GM12878 (cell line): ENCODE measurements at regions not wholly inside any gene's neighbourhood (a gene's known extent, or its start where the extent isn't known, plus 50 kb on each side); places are given as distances from the start of the nearest gene placed in this dataset.
A peak's percentile ranks its signal among the peaks of the same experiment; 100 is the strongest.

Source experiments
- ATAC-seq: fragments of 200-7000 bp; cut with Tn5 transposase; 3 replicates; pipeline ENCODE4 v1.9.1; 2020; ENCODE audit warnings: mild to moderate bottlenecking, moderate library complexity
- BruUV-seq: library from RNA; stranded (reverse); fragments of 400-500 nt; replicated peaks from 2 replicates; lab custom pipeline; 2021; lab: Mats Ljungman, UMichigan
- CTCF ChIA-PET: fragments of 300-600 bp; sonication (Branson Sonifier 250); formaldehyde crosslinking; extraction: SDS; loops from one replicate; lab custom pipeline; 2021; ENCODE audit warnings: inconsistent platforms; lab: Yijun Ruan, JAX
- POLR2A ChIA-PET: fragments of 350-600 bp; formaldehyde crosslinking; extraction: SDS; loops from one replicate; lab custom pipeline; 2021; ENCODE audit warnings: inconsistent platforms; lab: Charles Lee
- RAD21 ChIA-PET: fragments of 300-600 bp; sonication (Branson Sonifier 250); formaldehyde crosslinking; loops from one replicate; lab custom pipeline; 2023; ENCODE audit warnings: antibody characterized with exemption; ENCODE audit not compliant: unreplicated experiment; lab: Charles Lee
- SMC1A ChIA-PET: fragments of 300-600 bp; sonication (Branson Sonifier 250); formaldehyde crosslinking; loops from one replicate; lab custom pipeline; 2023; ENCODE audit not compliant: unreplicated experiment, uncharacterized antibody; lab: Charles Lee
- DNase-seq: peaks from one replicate; pipeline ENCODE4 v3.0.0-alpha.2; 2011; ENCODE audit warnings: low read depth, low spot score
- FAIRE-seq: peaks from 3 replicates; lab custom pipeline; 2011; peaks lifted over from hg19 to GRCh38; lab: Jason Lieb, UNC
- H2AFZ ChIP-seq: 2 replicates; pipeline ENCODE4 v1.6.0; 2011; ENCODE audit warnings: low read depth, low read length, control low read depth; ENCODE audit not compliant: control insufficient read depth
- H3K27ac ChIP-seq: 2 replicates; pipeline ENCODE4 v1.5.1; 2011; ENCODE audit warnings: control low read depth; ENCODE audit not compliant: control insufficient read depth, insufficient read depth
- H3K27me3 ChIP-seq, 2 experiments: replicated peaks in 1 of 2; 2 replicates each; pipeline versions ENCODE4 v1.6.0 to v1.6.1; 2011; ENCODE audit warnings: low read length in 1 of 2; ENCODE audit not compliant: control insufficient read depth in 2 of 2, insufficient read depth in 2 of 2
- H3K36me3 ChIP-seq, 2 experiments: 2 replicates each; pipeline ENCODE4 v1.5.1; 2011; ENCODE audit warnings: low read length in 1 of 2; ENCODE audit not compliant: control insufficient read depth in 2 of 2, insufficient read depth in 2 of 2
- H3K4me1 ChIP-seq: 2 replicates; pipeline ENCODE4 v1.6.1; 2011; ENCODE audit warnings: mild to moderate bottlenecking, low read length, moderate library complexity, mixed read lengths; ENCODE audit not compliant: control insufficient read depth, insufficient read depth
- H3K4me2 ChIP-seq: 2 replicates; pipeline ENCODE4 v1.6.0; 2011; ENCODE audit warnings: control low read depth; ENCODE audit not compliant: control insufficient read depth, insufficient read depth
- H3K4me3 ChIP-seq: fragments of 200-600 bp; sonication (generic); 2 replicates; pipeline ENCODE4 v1.5.1; 2016
- H3K79me2 ChIP-seq: 2 replicates; pipeline ENCODE4 v1.6.0; 2011; ENCODE audit warnings: low read length; ENCODE audit not compliant: control insufficient read depth, insufficient read depth
- H3K9ac ChIP-seq: 2 replicates; pipeline ENCODE4 v1.8.0; 2011; ENCODE audit warnings: low read length, control low read depth, mixed read lengths; ENCODE audit not compliant: control insufficient read depth, insufficient read depth
- H3K9me3 ChIP-seq: replicated peaks from 3 replicates; pipeline ENCODE4 v1.5.1; 2011; ENCODE audit warnings: mild to moderate bottlenecking, low read length; ENCODE audit not compliant: control insufficient read depth, insufficient read depth
- H4K20me1 ChIP-seq: 2 replicates; pipeline ENCODE4 v1.6.0; 2011; ENCODE audit not compliant: control insufficient read depth, insufficient read depth
- ELK1 ChIP-seq: IDR thresholded peaks from 2 replicates; pipeline ENCODE4 v1.6.1; 2012; ENCODE audit warnings: low read depth, low read length, improper control_type of control experiment
- HDAC2 ChIP-seq: fragments of 200-600 bp; sonication (generic); IDR thresholded peaks from 2 replicates; pipeline ENCODE4 v1.6.1; 2017
- IKZF2 ChIP-seq, 2 experiments: fragments of 450-650 bp; IDR thresholded peaks; 2 replicates each; pipeline ENCODE4 v1.6.1; 2017; ENCODE audit warnings: mild to moderate bottlenecking in 2 of 2, moderate library complexity in 2 of 2
- KLF5 ChIP-seq: fragments of 450-650 bp; IDR thresholded peaks from 2 replicates; pipeline ENCODE4 v1.6.1; 2014; ENCODE audit warnings: mild to moderate bottlenecking; ENCODE audit not compliant: partially characterized antibody
- NFYB ChIP-seq: IDR thresholded peaks from 2 replicates; pipeline ENCODE4 v1.6.1; 2011; ENCODE audit warnings: low read depth, mild to moderate bottlenecking, low read length, improper control_type of control experiment, moderate library complexity; ENCODE audit not compliant: insufficient read depth
- TAF1 ChIP-seq: IDR thresholded peaks from 2 replicates; pipeline ENCODE4 v1.6.1; 2011; ENCODE audit warnings: mild to moderate bottlenecking, low read depth, low read length, borderline replicate concordance
- WGBS: methylation state at CpG from one replicate; pipeline ENCODE4 v1.1.6; 2016; ENCODE audit warnings: low lambda C conversion rate; ENCODE audit not compliant: insufficient replicate concordance, insufficient coverage; ENCODE audit errors: missing lambda C conversion rate; 5-methylcytosine and 5-hydroxymethylcytosine counted together
- in situ Hi-C: fragments of 300-500 bp; cut with MboI; formaldehyde crosslinking; loops from 9 replicates; pipeline ENCODE4 v1.14.3; 2018; ENCODE audit warnings: mixed read lengths
- intact Hi-C: fragments of 100-400 bp; cut with micrococcal nuclease; formaldehyde crosslinking; loops from one replicate; pipeline ENCODE4 v1.14.2; 2022; ENCODE audit not compliant: unreplicated experiment

- RAD21 ChIA-PET, result no interaction called here
- H3K27me3 ChIP-seq, result no peaks in the 10 kb centered on the region
- no peak overlapping the region for H3K4me2 ChIP-seq
- no peak for TF ChIP-seq KLF5
- no peak for TF ChIP-seq ELK1
- no peak for TF ChIP-seq IKZF2 (IDR thresholded peaks at IDR 0.05)
- DNase-seq (no peak), ATAC-seq (no peak), FAIRE-seq (no peak)
- no peak overlapping the region for H3K4me3 ChIP-seq
- SMC1A ChIA-PET, result no interaction called here
- H3K9me3 ChIP-seq, result no peaks in the 10 kb centered on the region; the same call in 2 of the 3 replicates
- no peak overlapping the region for H3K9ac ChIP-seq
- H4K20me1 ChIP-seq, result no peaks in the 10 kb centered on the region
- H3K4me1 ChIP-seq, result no peaks in the 10 kb centered on the region
- in situ Hi-C loops (no loop called here), intact Hi-C loops (loop anchor here (5.0 kb wide), 1 partner anchor 51 kb away; no protein-coding TSS in a partner anchor)
- no peak overlapping the region for H2AFZ ChIP-seq
- no TSS peak for BruUV-seq
- H3K79me2 ChIP-seq, result no peaks in the 10 kb centered on the region
- CTCF ChIA-PET, result no interaction called here
- H3K36me3 ChIP-seq, result no peaks in the 10 kb centered on the region
- H3K27ac ChIP-seq, result no peak overlapping the region
- 22% methylated on average over 4 of the region's 4 CpGs for WGBS
- POLR2A ChIA-PET, result no interaction called here
Measured at GRCh38 chr11:83363312-83363711, 77.1 kb upstream of the CCDC90B start.

DNA sequence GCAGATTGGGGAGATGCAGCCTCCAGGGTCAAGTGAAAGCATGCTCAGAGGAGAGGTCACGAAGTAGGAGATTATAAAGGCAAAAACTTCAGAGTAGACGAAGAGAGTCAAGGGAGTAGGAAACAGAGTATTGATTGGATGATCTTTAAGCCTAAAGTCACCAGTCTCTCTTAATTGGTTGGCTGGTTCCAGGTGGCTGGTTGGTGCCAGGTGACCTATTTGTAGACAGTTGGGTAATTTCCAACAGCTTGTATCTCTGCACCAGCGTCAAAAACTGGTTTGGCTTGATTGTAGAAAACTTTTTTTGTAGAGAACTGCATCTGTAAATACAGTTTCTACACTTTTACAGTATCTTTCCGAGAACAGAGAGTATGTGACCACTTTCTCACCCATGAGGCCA lies 75.7 kb upstream of the CCDC90B start:
- TF ChIP-seq HDAC2 (no peak), NFYB (0 out of 2 replicates have a peak, but pooled peaks have one; percentile 29), TAF1 (no peak)
- CTCF ChIA-PET, result interaction anchor here (1.1 kb wide), 1 partner anchor 69 kb away, joined by 3 read pairs; no protein-coding TSS in a partner anchor
- in situ Hi-C loops (no loop called here), intact Hi-C loops (loop anchor here (5.0 kb wide), 1 partner anchor 50 kb away; no protein-coding TSS in a partner anchor)
- H3K4me1 ChIP-seq, result no peaks in the 10 kb centered on the region
- 3% methylated on average over 4 of the region's 4 CpGs for WGBS
- no peaks in the 10 kb centered on the region for H3K9me3 ChIP-seq
- no peak for DNase-seq
- FAIRE-seq, result no peak
- BruUV-seq, result no TSS peak
- H3K79me2 ChIP-seq, result no peaks in the 10 kb centered on the region
- no peaks in the 10 kb centered on the region for H3K27me3 ChIP-seq
- H2AFZ ChIP-seq, result no peak overlapping the region
- H4K20me1 ChIP-seq, result no peaks in the 10 kb centered on the region
- H3K4me3 ChIP-seq, result no peak overlapping the region
- H3K36me3 ChIP-seq, result no peaks in the 10 kb centered on the region
- SMC1A ChIA-PET, result no interaction called here
- ATAC-seq, result no peak
- H3K4me2 ChIP-seq, result no peak overlapping the region
- H3K9ac ChIP-seq, result no peak overlapping the region
- RAD21 ChIA-PET, result no interaction called here
- H3K27ac ChIP-seq, result no peak overlapping the region
- POLR2A ChIA-PET, result no interaction called here
